Fibroblast of upper back skin (primary cell): ENCODE measurements at regions not wholly inside any gene's neighbourhood (a gene's known extent, or its start where the extent isn't known, plus 50 kb on each side); places are given as distances from the start of the nearest gene placed in this dataset.

Experiments used
- DNase-seq: peaks from one replicate; pipeline ENCODE4 v3.0.0-alpha.2; 2013

- no peak for DNase-seq
Observed at GRCh38 chr3:176697284-176697889, 499.9 kb downstream of the TBL1XR1 start.

- DNase-seq = no peak
Observed at GRCh38 chr3:176696816-176697215, 500.5 kb downstream of the TBL1XR1 start.

- no peak for DNase-seq
Observed at GRCh38 chr3:176692966-176693785, 504.1 kb downstream of the TBL1XR1 start.

GRCh38 chr3:176692199-176692965, 504.9 kb downstream of the TBL1XR1 start:
- DNase-seq = no peak

- DNase-seq = no peak
Observed at GRCh38 chr3:176690083-176690869, 507.0 kb downstream of the TBL1XR1 start.

GRCh38 chr3:176687754-176688153, 509.5 kb downstream of the TBL1XR1 start:
- peak; percentile 11 for DNase-seq

- no peak for DNase-seq
Observed at GRCh38 chr3:176683382-176683781, 513.9 kb downstream of the TBL1XR1 start.

- peak; percentile 87 for DNase-seq
Observed at GRCh38 chr3:176663837-176664831, 533.1 kb downstream of the TBL1XR1 start.

GRCh38 chr3:176663387-176663786, 533.9 kb downstream of the TBL1XR1 start:
- DNase-seq = peak; percentile 54

GRCh38 chr3:176661432-176661964, 535.8 kb downstream of the TBL1XR1 start:
- no peak for DNase-seq

- no peak for DNase-seq
Observed at GRCh38 chr3:176655404-176656094, 541.7 kb downstream of the TBL1XR1 start.

- peak; percentile 29 for DNase-seq
Observed at GRCh38 chr3:176651622-176652021, 545.7 kb downstream of the TBL1XR1 start.

- peak; percentile 47 for DNase-seq
Observed at GRCh38 chr3:176650478-176650877, 546.8 kb downstream of the TBL1XR1 start.

GRCh38 chr3:176647987-176648386, 549.3 kb downstream of the TBL1XR1 start:
- no peak for DNase-seq

GRCh38 chr3:176633511-176633910, 563.8 kb downstream of the TBL1XR1 start:
- no peak for DNase-seq

- no peak for DNase-seq
Observed at GRCh38 chr3:176632925-176633324, 564.4 kb downstream of the TBL1XR1 start.

- no peak for DNase-seq
Observed at GRCh38 chr3:176631165-176631564, 566.1 kb downstream of the TBL1XR1 start.

GRCh38 chr3:176628101-176628639, 569.1 kb downstream of the TBL1XR1 start:
- no peak for DNase-seq

GRCh38 chr3:176623468-176624150, 573.7 kb downstream of the TBL1XR1 start:
- no peak for DNase-seq

- no peak for DNase-seq
Observed at GRCh38 chr3:176619833-176620232, 577.4 kb downstream of the TBL1XR1 start.
